Type B pancreatic cell (in vitro differentiated cells): ENCODE measurements at regions not wholly inside any gene's neighbourhood (a gene's known extent, or its start where the extent isn't known, plus 50 kb on each side); places are given as distances from the start of the nearest gene placed in this dataset.
"Not testable (repeated sequence)": the region's sequence is repeated elsewhere in the genome, so short reads cannot be mapped to it uniquely, and the experiment has no call there.

Experiments used
- DNase-seq: peaks from one replicate; pipeline ENCODE4 v3.0.0; 2021; ENCODE audit warnings: mixed read lengths; ENCODE audit not compliant: unreplicated experiment; ENCODE audit errors: extremely low spot score
- H3K27ac Mint-ChIP-seq: 2 replicates; pipeline ENCODE4 v1.8.0; 2021; ENCODE audit warnings: mild to moderate bottlenecking, mixed read lengths
- H3K27me3 Mint-ChIP-seq: 2 replicates; pipeline ENCODE4 v1.8.0; 2021; ENCODE audit warnings: mixed read lengths
- H3K36me3 Mint-ChIP-seq: 2 replicates; pipeline ENCODE4 v1.8.0; 2021; ENCODE audit warnings: mixed read lengths
- H3K4me1 Mint-ChIP-seq: one replicate; pipeline ENCODE4 v1.8.0; 2021; ENCODE audit warnings: mixed read lengths; ENCODE audit not compliant: unreplicated experiment
- H3K4me3 Mint-ChIP-seq: 2 replicates; pipeline ENCODE4 v1.8.0; 2021; ENCODE audit warnings: mild to moderate bottlenecking, mixed read lengths
- H3K9me3 Mint-ChIP-seq: 2 replicates; pipeline ENCODE4 v1.8.0; 2021; ENCODE audit warnings: mixed read lengths
- CTCF ChIP-seq: fragments of 200-600 bp; sonication (generic); conservative IDR thresholded peaks from 2 replicates; pipeline ENCODE4 v1.5.0; 2021; ENCODE audit warnings: antibody characterized with exemption, mild to moderate bottlenecking

GRCh38 chr17:83010206-83011200 lies 68.9 kb upstream of the METRNL start:
- DNase-seq = no peak
- H3K4me3 Mint-ChIP-seq = no peak overlapping the region
- peaks cover 32% of the 10 kb centered on the region for H3K4me1 Mint-ChIP-seq
- no peaks in the 10 kb centered on the region for H3K27me3 Mint-ChIP-seq
- H3K9me3 Mint-ChIP-seq = no peaks in the 10 kb centered on the region
- H3K36me3 Mint-ChIP-seq = peaks cover 17% of the 10 kb centered on the region
- no peak overlapping the region for H3K27ac Mint-ChIP-seq
- TF ChIP-seq CTCF = no peak

- peaks cover 31% of the 10 kb centered on the region for H3K4me1 Mint-ChIP-seq
- H3K27me3 Mint-ChIP-seq, H3K4me3 Mint-ChIP-seq, H3K27ac Mint-ChIP-seq, DNase-seq, H3K9me3 Mint-ChIP-seq: not testable (repeated sequence)
- peaks cover 17% of the 10 kb centered on the region for H3K36me3 Mint-ChIP-seq
Measured at GRCh38 chr17:83011676-83012075, 67.7 kb upstream of the METRNL start.

DNA sequence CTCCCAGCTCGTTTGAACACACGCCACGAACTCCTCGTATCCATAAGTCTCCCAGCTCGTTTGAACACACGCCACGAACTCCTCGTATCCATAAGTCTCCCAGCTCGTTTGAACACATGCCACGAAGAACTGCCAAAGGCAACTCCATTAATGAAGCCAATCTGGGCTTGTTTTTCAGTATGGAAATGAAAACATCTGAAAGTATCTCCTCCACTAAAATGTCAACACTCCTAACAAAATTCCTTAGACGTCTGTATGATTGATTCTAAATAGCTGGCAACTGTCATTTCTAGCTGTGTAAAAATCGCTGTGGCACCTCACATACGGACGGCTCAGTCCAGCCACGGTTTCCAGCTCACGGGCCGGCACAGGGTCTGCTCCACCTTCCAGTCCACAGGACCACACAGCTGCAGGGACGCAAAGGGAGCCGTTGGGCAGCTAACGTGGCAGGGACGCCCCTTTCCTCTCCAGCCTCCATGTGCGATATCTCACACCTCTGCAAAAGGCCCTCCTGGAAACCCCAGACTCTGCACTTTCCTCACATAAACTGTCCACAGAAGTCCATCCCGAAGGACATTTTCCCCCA lies 67.1 kb upstream of the METRNL start:
- peaks cover 25% of the 10 kb centered on the region for H3K4me1 Mint-ChIP-seq
- no peak for TF ChIP-seq CTCF
- H3K4me3 Mint-ChIP-seq = no peak overlapping the region
- DNase-seq = no peak
- H3K36me3 Mint-ChIP-seq = peaks cover 12% of the 10 kb centered on the region
- no peaks in the 10 kb centered on the region for H3K27me3 Mint-ChIP-seq
- H3K9me3 Mint-ChIP-seq = no peaks in the 10 kb centered on the region
- peak overlapping the region; percentile 43 for H3K27ac Mint-ChIP-seq

DNA sequence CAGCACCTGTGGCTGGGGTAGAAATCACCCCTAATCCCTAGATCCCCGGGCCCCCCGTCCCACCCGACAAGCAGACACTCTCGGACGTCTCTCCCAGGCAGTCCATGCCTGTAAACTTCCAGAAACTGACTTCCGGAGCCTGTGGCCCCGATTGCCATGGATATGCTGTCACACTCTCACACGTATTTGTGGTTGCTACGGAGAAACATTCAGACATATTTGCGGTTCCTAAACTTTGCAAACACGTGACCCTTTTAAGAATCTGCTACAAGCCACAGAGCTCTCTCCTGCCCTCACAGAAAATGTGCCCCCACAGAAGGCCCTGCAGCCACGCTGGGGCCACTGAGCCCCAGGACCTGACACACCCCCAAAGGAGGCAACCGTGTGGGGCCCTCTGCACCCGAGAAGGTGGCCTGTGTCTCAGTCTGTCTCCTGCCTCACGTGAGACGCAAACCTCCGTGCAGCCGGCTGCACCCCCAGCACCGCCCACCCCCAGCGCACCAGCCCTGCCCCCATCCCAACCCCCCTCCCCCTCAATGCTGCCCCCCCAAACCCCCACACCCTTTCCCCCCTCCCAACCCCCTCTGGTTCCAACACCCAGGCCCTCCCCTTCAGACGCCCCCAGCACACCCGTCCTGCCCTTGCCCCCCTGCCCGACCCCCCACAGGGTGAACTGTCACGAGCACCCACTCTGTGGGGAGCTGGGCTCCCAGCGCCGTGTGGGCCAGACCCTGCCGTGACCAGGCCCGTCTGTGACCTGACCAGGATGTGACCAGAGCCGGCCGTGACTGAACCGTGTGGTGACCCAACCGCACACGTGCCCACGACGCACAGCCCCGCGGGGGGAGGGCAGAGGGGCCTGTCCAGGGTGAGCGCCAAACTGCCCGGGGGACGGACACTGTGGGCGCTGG lies 66.3 kb upstream of the METRNL start:
- Mint-ChIP-seq H3K4me1 (peaks cover 21% of the 10 kb centered on the region), H3K4me3 (no peak overlapping the region), H3K9me3 (no peaks in the 10 kb centered on the region), H3K27me3 (no peaks in the 10 kb centered on the region), H3K27ac (peak overlapping the region; percentile 43), H3K36me3 (peaks cover 11% of the 10 kb centered on the region)
- TF ChIP-seq CTCF = no peak
- DNase-seq = no peak

DNA sequence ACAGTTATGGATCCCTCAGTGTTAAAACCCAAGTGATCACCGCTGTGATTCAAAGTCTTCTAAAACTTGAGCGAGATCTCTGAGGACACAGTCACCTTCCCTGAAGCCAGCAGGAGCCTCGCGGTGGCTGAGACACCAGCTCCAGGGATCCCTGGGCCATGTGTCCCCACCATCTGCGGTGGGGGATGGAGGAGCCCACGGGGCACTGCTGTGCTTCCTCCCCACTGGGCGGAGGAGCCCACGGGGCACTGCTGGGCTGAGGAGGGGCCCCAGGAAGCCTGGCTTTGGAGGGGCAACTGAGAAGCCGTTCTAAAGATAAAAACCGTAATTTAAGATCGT lies 65.7 kb upstream of the METRNL start:
- no peak for TF ChIP-seq CTCF
- H3K4me1 Mint-ChIP-seq = peaks cover 21% of the 10 kb centered on the region
- no peak overlapping the region for H3K4me3 Mint-ChIP-seq
- peaks cover 11% of the 10 kb centered on the region for H3K36me3 Mint-ChIP-seq
- H3K27me3 Mint-ChIP-seq = no peaks in the 10 kb centered on the region
- no peak overlapping the region for H3K27ac Mint-ChIP-seq
- DNase-seq = no peak
- H3K9me3 Mint-ChIP-seq = no peaks in the 10 kb centered on the region
